ENCODE measurements at regions not wholly inside any gene's neighbourhood (a gene's known extent, or its start where the extent isn't known, plus 50 kb on each side); places are given as distances from the start of the nearest gene placed in this dataset.

DNA sequence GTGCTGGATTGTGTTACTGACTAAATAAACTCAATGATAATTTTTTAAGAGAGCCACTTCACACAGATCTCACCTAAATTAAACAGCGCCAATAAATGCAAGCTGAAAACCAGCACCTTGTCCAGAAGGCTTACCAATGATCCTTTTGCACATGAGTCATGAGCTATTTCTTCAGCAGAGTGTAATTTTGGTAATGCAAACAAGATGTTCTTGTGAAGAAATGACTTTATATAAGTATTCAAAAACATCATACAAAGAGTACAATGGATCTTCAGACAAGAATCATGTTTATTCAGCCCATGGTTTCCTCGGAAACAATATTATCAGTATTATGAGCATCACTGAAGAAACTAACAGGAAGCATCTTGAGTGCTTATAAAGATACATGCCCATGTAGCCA is 263.8 kb upstream of the UBE2E2 start:
- no peak for DNase-seq (ENCODE audit: low spot score)

GRCh38 chr3:22940285-22940684 is 262.8 kb upstream of the UBE2E2 start:
- no peak for DNase-seq (ENCODE audit: low spot score)

DNA sequence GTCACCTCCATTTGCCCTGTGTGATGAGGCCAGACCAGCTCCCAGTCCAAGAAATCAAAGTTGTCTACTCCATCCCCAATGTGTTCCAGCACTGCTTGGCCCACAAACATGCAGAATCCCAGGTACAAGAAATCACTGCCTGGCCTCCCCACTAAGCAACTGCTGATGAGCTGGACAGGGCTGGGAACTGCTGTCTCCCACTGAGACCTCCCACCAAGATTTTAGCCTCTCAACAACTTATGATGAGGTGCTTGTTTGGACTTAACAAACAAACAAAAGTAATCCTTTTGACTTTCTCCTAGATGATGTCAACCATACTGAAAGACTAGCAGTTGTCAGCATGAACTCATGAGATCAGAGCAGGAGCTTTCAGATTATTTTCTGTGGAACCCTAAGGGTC is 260.1 kb upstream of the UBE2E2 start:
- DNase-seq (ENCODE audit: low spot score) = no peak

DNA sequence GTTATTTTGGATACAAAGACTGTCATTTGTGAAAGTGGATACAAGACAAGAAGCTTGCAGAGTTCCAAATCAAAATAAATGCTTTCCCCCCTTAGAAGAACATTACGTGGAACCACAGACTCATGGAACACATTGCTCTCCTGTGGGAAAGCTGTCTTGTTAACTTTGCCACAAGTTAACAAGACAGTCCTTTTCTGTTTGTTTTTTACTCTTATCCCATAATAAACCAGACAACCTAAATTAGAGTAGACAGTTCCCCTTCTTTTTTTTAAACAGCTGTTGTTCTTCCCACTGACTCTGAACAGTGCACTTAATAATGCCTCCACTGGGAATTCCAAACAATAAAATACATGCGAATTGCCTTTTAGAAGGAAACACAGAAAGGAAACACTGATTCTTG is 255.3 kb upstream of the UBE2E2 start:
- no peak for DNase-seq (ENCODE audit: low spot score)

DNA sequence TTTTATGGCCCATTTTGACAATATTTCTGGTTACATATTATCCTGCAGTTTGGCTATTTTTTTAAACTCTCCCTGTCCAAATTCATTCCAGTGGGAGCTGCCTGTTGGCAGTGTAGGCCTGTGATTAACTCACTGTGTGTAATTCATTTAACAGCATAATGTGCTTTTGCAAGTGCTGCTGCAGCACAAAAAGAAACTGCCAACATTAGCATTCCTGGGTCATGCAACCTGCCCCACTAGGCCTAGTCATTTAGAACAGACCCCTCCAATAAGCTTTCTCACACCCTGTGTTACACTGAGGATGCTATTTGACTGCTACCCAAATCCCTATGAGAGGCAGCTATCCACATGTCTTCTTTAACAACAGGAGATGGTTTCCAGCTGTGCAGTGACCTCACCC is 251.2 kb upstream of the UBE2E2 start:
- DNase-seq (ENCODE audit: low spot score) = no peak

DNA sequence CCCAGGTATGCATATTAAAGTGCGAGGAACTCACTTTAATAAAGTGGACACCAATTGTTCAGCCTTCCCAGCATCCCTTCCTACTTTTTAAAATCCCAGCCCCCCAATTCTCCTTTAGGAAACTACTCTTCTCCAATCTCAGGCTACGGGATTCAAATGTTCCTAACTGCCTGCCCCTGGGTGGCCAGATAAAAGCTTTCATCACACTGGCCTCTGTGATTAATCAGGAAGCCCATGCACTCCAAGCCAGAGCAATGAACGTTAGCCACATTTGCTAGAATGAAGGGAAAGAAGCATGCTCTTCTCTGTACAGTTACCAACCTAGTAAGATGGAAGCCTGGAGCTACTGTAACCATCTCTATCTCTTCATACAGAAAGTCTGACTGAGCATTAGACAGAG is 250.3 kb upstream of the UBE2E2 start:
- DNase-seq (ENCODE audit: low spot score) = no peak

- DNase-seq (ENCODE audit: low spot score) = no peak
These were observed 243.5 kb upstream of the UBE2E2 start for GRCh38 chr3:22959593-22959992.

GRCh38 chr3:22960105-22960984 is 242.8 kb upstream of the UBE2E2 start:
- peak; percentile 4 for DNase-seq (ENCODE audit: low spot score)

- DNase-seq (ENCODE audit: low spot score) = no peak
These were observed 240.9 kb upstream of the UBE2E2 start for GRCh38 chr3:22962244-22962643.

DNA sequence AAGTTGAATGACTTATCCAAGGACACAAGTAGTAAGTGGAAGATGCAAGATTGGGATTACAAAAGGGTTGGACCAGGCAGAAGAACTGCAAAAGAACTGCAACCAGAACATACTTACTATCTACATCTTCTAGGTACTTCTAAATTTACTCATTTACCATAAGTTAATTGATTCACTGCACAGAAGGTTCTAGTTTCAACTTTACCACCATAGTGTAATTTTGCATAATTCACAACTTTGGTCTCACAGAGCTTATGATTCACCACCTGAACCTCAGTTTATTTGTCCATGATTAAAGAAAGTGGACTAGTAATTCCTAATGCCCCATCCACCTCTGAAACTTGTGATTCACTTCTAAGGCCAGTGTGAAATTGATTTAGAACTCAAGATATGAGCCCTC is 236.8 kb upstream of the UBE2E2 start:
- no peak for DNase-seq (ENCODE audit: low spot score)

DNA sequence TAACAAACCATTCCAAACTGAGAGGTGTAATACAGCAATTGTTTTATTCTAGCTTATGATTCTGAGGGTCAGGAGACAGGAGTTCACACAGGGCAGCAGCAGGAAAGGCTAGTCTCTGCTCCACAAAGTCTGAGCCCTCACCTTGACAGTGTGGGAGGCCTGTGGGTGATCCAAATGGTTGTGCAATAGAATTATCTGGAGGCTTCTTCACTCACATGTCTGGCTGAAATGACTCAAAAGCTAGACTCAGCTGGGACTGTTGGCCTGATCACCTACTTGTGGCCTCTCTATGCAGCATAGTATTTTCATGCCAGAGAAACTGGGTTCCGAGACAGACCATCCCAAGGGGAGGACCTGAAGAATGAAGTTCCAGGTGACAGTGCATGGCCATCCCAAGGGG is 233.9 kb upstream of the UBE2E2 start:
- no peak for DNase-seq (ENCODE audit: low spot score)

GRCh38 chr3:22971497-22971896 is 231.6 kb upstream of the UBE2E2 start:
- no peak for DNase-seq (ENCODE audit: low spot score)

GRCh38 chr3:22977042-22977441 is 226.1 kb upstream of the UBE2E2 start:
- DNase-seq (ENCODE audit: low spot score) = no peak

DNA sequence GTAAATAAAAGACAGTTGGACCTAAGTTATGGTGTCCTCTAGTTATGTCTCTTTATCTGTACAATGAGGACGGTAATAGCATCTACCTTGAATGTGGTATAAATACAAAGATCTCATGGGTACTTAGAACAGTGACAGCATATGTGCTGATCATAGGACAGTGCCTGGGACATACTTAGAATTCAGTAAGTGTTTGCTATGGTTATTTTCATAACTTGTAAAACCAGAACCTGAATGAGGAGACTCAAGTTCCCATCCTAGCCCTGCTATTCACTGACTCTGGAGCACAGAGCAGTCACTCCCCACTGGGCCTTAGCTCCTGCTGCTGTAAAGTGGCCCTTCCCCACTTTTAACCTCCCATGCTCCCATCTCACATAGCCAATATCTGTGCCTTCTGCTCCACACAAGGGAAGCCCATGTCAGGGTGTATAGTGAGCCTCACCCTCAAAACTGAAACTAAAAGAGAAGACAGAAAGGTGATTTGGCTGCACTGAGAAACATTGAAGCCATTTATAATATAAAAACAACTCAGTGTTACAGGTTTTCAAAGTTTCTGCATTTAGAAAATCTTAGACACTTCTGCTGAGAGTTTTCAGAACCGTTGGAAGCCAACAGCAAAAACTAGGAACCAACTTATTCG is 225.4 kb upstream of the UBE2E2 start:
- no peak for DNase-seq (ENCODE audit: low spot score)

DNA sequence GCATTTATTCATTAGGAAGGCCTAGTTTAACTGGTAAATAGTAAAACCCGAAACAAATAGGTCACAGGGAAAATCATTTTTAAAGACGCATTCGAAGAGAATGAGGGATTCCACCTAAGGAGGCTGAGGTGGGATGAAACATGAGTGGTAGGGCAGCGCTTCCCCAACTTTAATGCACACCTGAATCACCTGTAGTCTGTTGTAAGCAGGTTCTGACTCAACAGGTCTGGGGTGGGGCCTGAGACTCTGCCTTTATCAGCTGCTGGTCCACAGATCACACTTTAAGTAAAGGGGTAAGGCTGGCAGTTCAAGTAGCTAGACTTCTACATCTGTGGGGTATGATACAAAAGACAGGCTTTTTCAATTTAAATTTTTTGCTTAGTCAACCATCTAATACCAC is 223.5 kb upstream of the UBE2E2 start:
- DNase-seq (ENCODE audit: low spot score) = no peak

GRCh38 chr3:22980346-22980745 is 222.8 kb upstream of the UBE2E2 start:
- DNase-seq (ENCODE audit: low spot score) = no peak

GRCh38 chr3:22981166-22981565 is 222.0 kb upstream of the UBE2E2 start:
- DNase-seq (ENCODE audit: low spot score) = no peak

- no peak for DNase-seq (ENCODE audit: low spot score)
These were observed 221.3 kb upstream of the UBE2E2 start for GRCh38 chr3:22981861-22982260.

DNA sequence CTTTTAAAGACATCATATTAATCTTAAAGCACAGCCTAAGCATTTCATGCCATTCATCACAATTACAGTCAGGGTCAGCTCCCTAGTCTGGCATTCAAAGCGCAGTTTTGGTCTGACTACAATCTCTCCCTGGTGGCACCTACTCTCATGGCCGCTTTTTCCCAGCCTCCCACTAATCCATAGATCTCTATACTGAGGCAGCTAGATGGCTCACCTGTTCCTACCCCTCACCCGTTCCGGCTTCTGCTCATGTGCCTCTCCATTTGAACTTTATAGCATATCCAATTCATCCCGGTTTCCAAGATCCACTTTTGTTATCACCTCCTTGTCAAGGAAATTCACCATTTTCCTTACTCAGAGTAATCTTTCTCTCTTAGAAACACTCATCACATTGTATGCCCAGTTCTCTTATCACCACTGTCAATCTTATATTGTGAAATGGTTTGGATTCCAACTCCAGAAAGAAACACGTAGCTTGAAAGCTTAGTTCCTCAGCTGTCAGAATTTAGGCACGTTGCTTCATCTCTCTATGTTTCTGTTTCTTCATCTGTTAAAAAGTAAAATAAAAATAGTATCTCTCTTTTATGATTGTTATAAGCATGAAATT is 220.0 kb upstream of the UBE2E2 start:
- no peak for DNase-seq (ENCODE audit: low spot score)

GRCh38 chr3:22986958-22987357 is 216.2 kb upstream of the UBE2E2 start:
- no peak for DNase-seq (ENCODE audit: low spot score)

GRCh38 chr3:22988566-22988965 is 214.6 kb upstream of the UBE2E2 start:
- no peak for DNase-seq (ENCODE audit: low spot score)

- no peak for DNase-seq (ENCODE audit: low spot score)
These were observed 213.4 kb upstream of the UBE2E2 start for GRCh38 chr3:22989716-22990115.
